AG10803 (cell line): ENCODE measurements at regions not wholly inside any gene's neighbourhood (a gene's known extent, or its start where the extent isn't known, plus 50 kb on each side); places are given as distances from the start of the nearest gene placed in this dataset.

Experiments used
- DNase-seq: peaks from one replicate; pipeline ENCODE4 v3.0.0; 2010; ENCODE audit warnings: low read depth
- H3K4me3 ChIP-seq: 2 replicates; pipeline ENCODE4 v1.5.1; 2011; ENCODE audit warnings: mild to moderate bottlenecking, low read length, control low read depth
- CTCF ChIP-seq: conservative IDR thresholded peaks from 2 replicates; pipeline ENCODE4 v1.5.1; 2011; ENCODE audit warnings: mild to moderate bottlenecking, low read length, control low read depth, inconsistent platforms

GRCh38 chr15:72912996-72913395 is 129.4 kb upstream of the ADPGK start:
- no peak for DNase-seq
- H3K4me3 ChIP-seq = no peak overlapping the region
- no peak for TF ChIP-seq CTCF

- TF ChIP-seq CTCF = no peak
- no peak overlapping the region for H3K4me3 ChIP-seq
- no peak for DNase-seq
These were observed 128.6 kb upstream of the ADPGK start for GRCh38 chr15:72912121-72912520.

- no peak for TF ChIP-seq CTCF
- H3K4me3 ChIP-seq = no peak overlapping the region
- DNase-seq = no peak
These were observed 128.1 kb upstream of the ADPGK start for GRCh38 chr15:72911626-72912025.

- TF ChIP-seq CTCF = no peak
- DNase-seq = no peak
- H3K4me3 ChIP-seq = no peak overlapping the region
These were observed 125.2 kb upstream of the ADPGK start for GRCh38 chr15:72908713-72909112.

GRCh38 chr15:72907733-72908132 is 124.2 kb upstream of the ADPGK start:
- H3K4me3 ChIP-seq = no peak overlapping the region
- no peak for DNase-seq
- TF ChIP-seq CTCF = no peak

GRCh38 chr15:72902919-72903260 is 119.3 kb upstream of the ADPGK start:
- H3K4me3 ChIP-seq = no peak overlapping the region
- TF ChIP-seq CTCF = no peak

GRCh38 chr15:72902245-72902918 is 118.8 kb upstream of the ADPGK start:
- TF ChIP-seq CTCF = no peak
- H3K4me3 ChIP-seq = no peak overlapping the region
- peak; percentile 88 for DNase-seq

More at GRCh38 chr15:72902919-72903260, 119.3 kb upstream of the ADPGK start:
- DNase-seq = no peak
